Stomach (tissue), 4 donors: ENCODE measurements at regions not wholly inside any gene's neighbourhood (a gene's known extent, or its start where the extent isn't known, plus 50 kb on each side); places are given as distances from the start of the nearest gene placed in this dataset.

ENCODE experiments used
- POLR2AphosphoS5 ChIP-seq, 3 donors: sonication (generic); formaldehyde crosslinking; IDR thresholded peaks; one replicate each; pipeline ENCODE4 v1.6.1; 2016; ENCODE audit warnings: antibody characterized with exemption in 3 of 3
- TF ChIP-seq, protein P1 (sequence below), 7 experiments: fragments of 450-650 bp in 4 of 7; fragments of 200-600 bp in 3 of 7; sonication (generic) in 3 of 7; IDR thresholded peaks; one replicate each; pipeline ENCODE4 v1.5.1; 2016 to 2019; ENCODE audit warnings: antibody characterized with exemption in 7 of 7, control low read depth in 2 of 7, mild to moderate bottlenecking in 1 of 7

DNA sequence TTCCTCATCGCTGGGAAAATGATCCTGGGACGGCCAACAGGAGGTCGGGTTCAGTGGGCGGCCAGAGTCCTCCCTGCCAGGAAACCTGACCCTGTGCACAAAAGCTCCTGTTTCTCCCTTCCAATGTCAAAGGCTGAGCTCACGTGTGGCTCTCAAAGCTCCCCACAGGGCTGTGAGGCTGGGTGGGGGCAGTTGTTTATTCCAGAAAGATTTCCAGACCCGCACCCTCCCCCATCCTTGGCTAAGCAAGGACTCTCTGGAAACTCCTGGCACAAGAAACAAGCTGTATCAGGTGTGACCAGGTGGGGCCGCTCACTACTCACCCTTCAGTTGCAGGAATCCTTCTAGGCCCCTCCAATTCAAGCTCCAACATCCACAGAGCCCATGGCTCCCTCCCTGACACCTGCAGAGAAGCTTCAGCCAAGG, 131.9 kb downstream of the SHANK2 start:
- TF ChIP-seq, protein P1, sequence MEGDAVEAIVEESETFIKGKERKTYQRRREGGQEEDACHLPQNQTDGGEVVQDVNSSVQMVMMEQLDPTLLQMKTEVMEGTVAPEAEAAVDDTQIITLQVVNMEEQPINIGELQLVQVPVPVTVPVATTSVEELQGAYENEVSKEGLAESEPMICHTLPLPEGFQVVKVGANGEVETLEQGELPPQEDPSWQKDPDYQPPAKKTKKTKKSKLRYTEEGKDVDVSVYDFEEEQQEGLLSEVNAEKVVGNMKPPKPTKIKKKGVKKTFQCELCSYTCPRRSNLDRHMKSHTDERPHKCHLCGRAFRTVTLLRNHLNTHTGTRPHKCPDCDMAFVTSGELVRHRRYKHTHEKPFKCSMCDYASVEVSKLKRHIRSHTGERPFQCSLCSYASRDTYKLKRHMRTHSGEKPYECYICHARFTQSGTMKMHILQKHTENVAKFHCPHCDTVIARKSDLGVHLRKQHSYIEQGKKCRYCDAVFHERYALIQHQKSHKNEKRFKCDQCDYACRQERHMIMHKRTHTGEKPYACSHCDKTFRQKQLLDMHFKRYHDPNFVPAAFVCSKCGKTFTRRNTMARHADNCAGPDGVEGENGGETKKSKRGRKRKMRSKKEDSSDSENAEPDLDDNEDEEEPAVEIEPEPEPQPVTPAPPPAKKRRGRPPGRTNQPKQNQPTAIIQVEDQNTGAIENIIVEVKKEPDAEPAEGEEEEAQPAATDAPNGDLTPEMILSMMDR (IDR thresholded peaks at IDR 0.05), result peak in 4 of 7 experiments; percentile 14 to 49 (median 30)
- no peak for TF ChIP-seq POLR2AphosphoS5 (IDR thresholded peaks at IDR 0.05)
